ENCODE measurements at regions not wholly inside any gene's neighbourhood (a gene's known extent, or its start where the extent isn't known, plus 50 kb on each side); places are given as distances from the start of the nearest gene placed in this dataset.

DNA sequence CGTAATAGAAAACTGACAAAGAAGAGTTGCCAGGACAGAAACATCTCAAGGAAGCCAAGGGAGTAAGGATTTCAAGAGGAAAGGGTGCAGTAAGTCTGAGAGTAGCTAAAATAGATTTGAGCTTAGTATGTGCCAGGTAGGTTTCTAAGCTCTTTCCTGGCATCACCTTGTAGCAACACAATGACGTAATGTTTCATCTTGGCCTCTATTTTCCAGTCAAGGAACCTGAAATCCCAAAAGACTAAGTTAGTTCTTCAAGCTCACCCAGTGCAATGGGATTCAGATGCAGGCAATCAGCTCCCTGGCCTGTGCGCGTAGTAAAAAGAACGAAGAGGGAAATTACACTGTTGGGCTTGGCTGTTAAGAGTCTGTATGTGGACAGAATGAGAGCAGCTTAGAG lies 586.5 kb upstream of the TENM3 start:
- no TSS peak for BruUV-seq (replicated peaks)
- no peak for TF ChIP-seq TAF1 (IDR thresholded peaks at IDR 0.05; ENCODE audit: borderline replicate concordance, low read depth, low read length)
- TF ChIP-seq, protein P1, sequence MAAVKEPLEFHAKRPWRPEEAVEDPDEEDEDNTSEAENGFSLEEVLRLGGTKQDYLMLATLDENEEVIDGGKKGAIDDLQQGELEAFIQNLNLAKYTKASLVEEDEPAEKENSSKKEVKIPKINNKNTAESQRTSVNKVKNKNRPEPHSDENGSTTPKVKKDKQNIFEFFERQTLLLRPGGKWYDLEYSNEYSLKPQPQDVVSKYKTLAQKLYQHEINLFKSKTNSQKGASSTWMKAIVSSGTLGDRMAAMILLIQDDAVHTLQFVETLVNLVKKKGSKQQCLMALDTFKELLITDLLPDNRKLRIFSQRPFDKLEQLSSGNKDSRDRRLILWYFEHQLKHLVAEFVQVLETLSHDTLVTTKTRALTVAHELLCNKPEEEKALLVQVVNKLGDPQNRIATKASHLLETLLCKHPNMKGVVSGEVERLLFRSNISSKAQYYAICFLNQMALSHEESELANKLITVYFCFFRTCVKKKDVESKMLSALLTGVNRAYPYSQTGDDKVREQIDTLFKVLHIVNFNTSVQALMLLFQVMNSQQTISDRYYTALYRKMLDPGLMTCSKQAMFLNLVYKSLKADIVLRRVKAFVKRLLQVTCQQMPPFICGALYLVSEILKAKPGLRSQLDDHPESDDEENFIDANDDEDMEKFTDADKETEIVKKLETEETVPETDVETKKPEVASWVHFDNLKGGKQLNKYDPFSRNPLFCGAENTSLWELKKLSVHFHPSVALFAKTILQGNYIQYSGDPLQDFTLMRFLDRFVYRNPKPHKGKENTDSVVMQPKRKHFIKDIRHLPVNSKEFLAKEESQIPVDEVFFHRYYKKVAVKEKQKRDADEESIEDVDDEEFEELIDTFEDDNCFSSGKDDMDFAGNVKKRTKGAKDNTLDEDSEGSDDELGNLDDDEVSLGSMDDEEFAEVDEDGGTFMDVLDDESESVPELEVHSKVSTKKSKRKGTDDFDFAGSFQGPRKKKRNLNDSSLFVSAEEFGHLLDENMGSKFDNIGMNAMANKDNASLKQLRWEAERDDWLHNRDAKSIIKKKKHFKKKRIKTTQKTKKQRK (IDR thresholded peaks at IDR 0.05; ENCODE audit: low read depth, low read length) = no peak
- TF ChIP-seq KLF5 (IDR thresholded peaks at IDR 0.05; ENCODE audit: partially characterized antibody) = no peak
- TF ChIP-seq SREBF2 (IDR thresholded peaks at IDR 0.05; ENCODE audit: low read length) = no peak
- no peak for TF ChIP-seq ZNF217 (IDR thresholded peaks at IDR 0.05)
- TF ChIP-seq TCF3 (IDR thresholded peaks at IDR 0.05; ENCODE audit: borderline replicate concordance, insufficient read depth, low read depth, low read length) = no peak
- TF ChIP-seq ZNF274 (IDR thresholded peaks at IDR 0.05; ENCODE audit: insufficient read depth, insufficient read length) = no peak
- no peak for TF ChIP-seq CBFB (IDR thresholded peaks at IDR 0.05; ENCODE audit: low read depth)
- no peak for TF ChIP-seq MEF2B (IDR thresholded peaks at IDR 0.05; ENCODE audit: partially characterized antibody, poor library complexity, severe bottlenecking)
- TF ChIP-seq, protein P2, sequence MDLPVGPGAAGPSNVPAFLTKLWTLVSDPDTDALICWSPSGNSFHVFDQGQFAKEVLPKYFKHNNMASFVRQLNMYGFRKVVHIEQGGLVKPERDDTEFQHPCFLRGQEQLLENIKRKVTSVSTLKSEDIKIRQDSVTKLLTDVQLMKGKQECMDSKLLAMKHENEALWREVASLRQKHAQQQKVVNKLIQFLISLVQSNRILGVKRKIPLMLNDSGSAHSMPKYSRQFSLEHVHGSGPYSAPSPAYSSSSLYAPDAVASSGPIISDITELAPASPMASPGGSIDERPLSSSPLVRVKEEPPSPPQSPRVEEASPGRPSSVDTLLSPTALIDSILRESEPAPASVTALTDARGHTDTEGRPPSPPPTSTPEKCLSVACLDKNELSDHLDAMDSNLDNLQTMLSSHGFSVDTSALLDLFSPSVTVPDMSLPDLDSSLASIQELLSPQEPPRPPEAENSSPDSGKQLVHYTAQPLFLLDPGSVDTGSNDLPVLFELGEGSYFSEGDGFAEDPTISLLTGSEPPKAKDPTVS (IDR thresholded peaks at IDR 0.05; ENCODE audit: low read depth, low read length) = no peak
- no peak for TF ChIP-seq CEBPB (IDR thresholded peaks at IDR 0.05; ENCODE audit: borderline replicate concordance in 1 of 2, low read depth in 2 of 2, low read length in 2 of 2)
- no peak for TF ChIP-seq MEF2A (IDR thresholded peaks at IDR 0.05; ENCODE audit: insufficient read depth, low read depth, low read length)
- 60% methylated on average over 5 of the region's 5 CpGs for WGBS (ENCODE audit: insufficient coverage, insufficient replicate concordance, low lambda C conversion rate, missing lambda C conversion rate)
- ChIA-PET POLR2A (no interaction called here), CTCF (interaction anchor here (0.9 kb wide), 1 partner anchor 73 kb away, joined by 3 read pairs; no protein-coding TSS in a partner anchor), RAD21 (ENCODE audit: unreplicated experiment) (no interaction called here), SMC1A (ENCODE audit: uncharacterized antibody, unreplicated experiment) (interaction anchor here (0.5 to 1.6 kb wide), 2 partner anchors 15 to 403 kb away, joined by 4 to 5 read pairs; no protein-coding TSS in a partner anchor)
- Histone ChIP-seq H3K27me3 (replicated peaks in 1 of 2; ENCODE audit: control insufficient read depth in 2 of 2, insufficient read depth in 2 of 2, low read length in 1 of 2) (no peaks in the 10 kb centered on the region), H3K79me2 (ENCODE audit: control insufficient read depth, insufficient read depth, low read length) (no peaks in the 10 kb centered on the region), H4K20me1 (ENCODE audit: control insufficient read depth, insufficient read depth) (no peaks in the 10 kb centered on the region), H3K9me3 (replicated peaks; ENCODE audit: control insufficient read depth, insufficient read depth, low read length) (no peaks in the 10 kb centered on the region), H2AFZ (ENCODE audit: control insufficient read depth, low read depth, low read length) (no peak overlapping the region), H3K4me1 (ENCODE audit: control insufficient read depth, insufficient read depth, low read length) (no peaks in the 10 kb centered on the region), H3K4me2 (ENCODE audit: control insufficient read depth, insufficient read depth) (no peak overlapping the region), H3K9ac (ENCODE audit: control insufficient read depth, insufficient read depth, low read length) (no peak overlapping the region), H3K36me3 (ENCODE audit: control insufficient read depth in 2 of 2, insufficient read depth in 2 of 2, low read length in 1 of 2) (no peaks in the 10 kb centered on the region), H3K4me3 (no peak overlapping the region), H3K27ac (ENCODE audit: control insufficient read depth, insufficient read depth) (no peak overlapping the region)
- DNase-seq (ENCODE audit: low read depth, low spot score) (no peak), ATAC-seq (no peak), FAIRE-seq (no peak)
- intact Hi-C loops (cut with micrococcal nuclease; ENCODE audit: unreplicated experiment) = no loop called here
- in situ Hi-C loops (cut with MboI) = no loop called here

Measured in GM12878 (cell line).